ENCODE measurements at regions not wholly inside any gene's neighbourhood (a gene's known extent, or its start where the extent isn't known, plus 50 kb on each side); places are given as distances from the start of the nearest gene placed in this dataset.

- DNase-seq = no peak
Observed at GRCh38 chr17:79441356-79442160, 169.3 kb downstream of the RBFOX3 start.

GRCh38 chr17:79440251-79440650, 170.6 kb downstream of the RBFOX3 start:
- no peak for DNase-seq

GRCh38 chr17:79439493-79439892, 171.4 kb downstream of the RBFOX3 start:
- DNase-seq = no peak

GRCh38 chr17:79438546-79439334, 172.1 kb downstream of the RBFOX3 start:
- no peak for DNase-seq

- no peak for DNase-seq
Observed at GRCh38 chr17:79438058-79438457, 172.8 kb downstream of the RBFOX3 start.

- DNase-seq = no peak
Observed at GRCh38 chr17:79437081-79437480, 173.8 kb downstream of the RBFOX3 start.

- DNase-seq = no peak
Observed at GRCh38 chr17:79435962-79436361, 174.9 kb downstream of the RBFOX3 start.

GRCh38 chr17:79435296-79435695, 175.6 kb downstream of the RBFOX3 start:
- no peak for DNase-seq

- no peak for DNase-seq
Observed at GRCh38 chr17:79434215-79434614, 176.6 kb downstream of the RBFOX3 start.

- DNase-seq = no peak
Observed at GRCh38 chr17:79433379-79433778, 177.5 kb downstream of the RBFOX3 start.

- DNase-seq = no peak
Observed at GRCh38 chr17:79431175-79431574, 179.7 kb downstream of the RBFOX3 start.

- no peak for DNase-seq
Observed at GRCh38 chr17:79429864-79430494, 180.9 kb downstream of the RBFOX3 start.

- no peak for DNase-seq
Observed at GRCh38 chr17:79428988-79429387, 181.9 kb downstream of the RBFOX3 start.

GRCh38 chr17:79427621-79428539, 183.0 kb downstream of the RBFOX3 start:
- DNase-seq = peak; percentile 17

- no peak for DNase-seq
Observed at GRCh38 chr17:79425686-79426085, 185.2 kb downstream of the RBFOX3 start.

GRCh38 chr17:79424471-79425185, 186.2 kb downstream of the RBFOX3 start:
- DNase-seq = peak; percentile 32

GRCh38 chr17:79423811-79424465, 186.9 kb downstream of the RBFOX3 start:
- DNase-seq = no peak

- no peak for DNase-seq
Observed at GRCh38 chr17:79422236-79422635, 188.6 kb downstream of the RBFOX3 start.

GRCh38 chr17:79420318-79421243, 190.3 kb downstream of the RBFOX3 start:
- DNase-seq = no peak

GRCh38 chr17:79417476-79417988, 193.3 kb downstream of the RBFOX3 start:
- DNase-seq = no peak
